ENCODE measurements at regions not wholly inside any gene's neighbourhood (a gene's known extent, or its start where the extent isn't known, plus 50 kb on each side); places are given as distances from the start of the nearest gene placed in this dataset.

- TF ChIP-seq CHD7 (IDR thresholded peaks at IDR 0.05; ENCODE audit: insufficient replicate concordance, low read length) (no peak), POU5F1 (IDR thresholded peaks at IDR 0.05; ENCODE audit: low read depth, low read length) (no peak), RFX5 (IDR thresholded peaks at IDR 0.05; ENCODE audit: borderline replicate concordance, low read depth, low read length) (no peak), NRF1 (IDR thresholded peaks at IDR 0.05; ENCODE audit: low read depth, low read length) (no peak), ASH2L (IDR thresholded peaks at IDR 0.05; ENCODE audit: low read length) (no peak), BRCA1 (IDR thresholded peaks at IDR 0.05; ENCODE audit: low read depth, low read length) (no peak), GABPA (IDR thresholded peaks at IDR 0.05; ENCODE audit: borderline replicate concordance, insufficient read depth, low read length) (no peak), ATF2 (IDR thresholded peaks at IDR 0.05; ENCODE audit: low read length) (no peak)
These were observed 375.5 kb upstream of the IGFBP3 start (continued) for GRCh38 chr7:46296526-46296925.

Measured in H1 (cell line).